Subcutaneous abdominal adipose tissue (tissue), 5 donors: ENCODE measurements at regions not wholly inside any gene's neighbourhood (a gene's known extent, or its start where the extent isn't known, plus 50 kb on each side); places are given as distances from the start of the nearest gene placed in this dataset.

Experiments
- H3K27ac ChIP-seq: one replicate; pipeline ENCODE4 v1.7.0; 2013; ENCODE audit warnings: low read depth, mild to moderate bottlenecking, inconsistent platforms, low read length, moderate library complexity
- H3K27me3 ChIP-seq, 5 donors: one replicate each; pipeline ENCODE4 v1.7.0; 2013; ENCODE audit warnings: low read length in 5 of 5, inconsistent platforms in 1 of 5; ENCODE audit not compliant: control insufficient read depth in 5 of 5, insufficient read depth in 4 of 5
- H3K36me3 ChIP-seq, 5 donors: one replicate each; pipeline ENCODE4 v1.7.0; 2013; ENCODE audit warnings: low read length in 5 of 5; ENCODE audit not compliant: control insufficient read depth in 5 of 5, insufficient read depth in 5 of 5
- H3K4me1 ChIP-seq, 5 donors: one replicate each; pipeline ENCODE4 v1.7.0; 2013; ENCODE audit warnings: low read length in 5 of 5, mild to moderate bottlenecking in 3 of 5, moderate library complexity in 1 of 5; ENCODE audit not compliant: control insufficient read depth in 5 of 5, insufficient read depth in 5 of 5
- H3K4me3 ChIP-seq, 5 donors: one replicate each; pipeline ENCODE4 v1.7.0; 2013; ENCODE audit warnings: low read length in 5 of 5, low read depth in 1 of 5
- H3K9ac ChIP-seq, 5 donors: one replicate each; pipeline ENCODE4 v1.7.0; 2013; ENCODE audit warnings: low read length in 5 of 5, mild to moderate bottlenecking in 4 of 5, moderate library complexity in 3 of 5
- H3K9me3 ChIP-seq, 5 donors: one replicate each; pipeline ENCODE4 v1.7.0; 2013; ENCODE audit warnings: low read length in 5 of 5; ENCODE audit not compliant: control insufficient read depth in 5 of 5
- donor health status: healthy.
- donor health status: healthy.
- donor health status: healthy.
- donor health status: healthy.
- donor health status: healthy.

DNA sequence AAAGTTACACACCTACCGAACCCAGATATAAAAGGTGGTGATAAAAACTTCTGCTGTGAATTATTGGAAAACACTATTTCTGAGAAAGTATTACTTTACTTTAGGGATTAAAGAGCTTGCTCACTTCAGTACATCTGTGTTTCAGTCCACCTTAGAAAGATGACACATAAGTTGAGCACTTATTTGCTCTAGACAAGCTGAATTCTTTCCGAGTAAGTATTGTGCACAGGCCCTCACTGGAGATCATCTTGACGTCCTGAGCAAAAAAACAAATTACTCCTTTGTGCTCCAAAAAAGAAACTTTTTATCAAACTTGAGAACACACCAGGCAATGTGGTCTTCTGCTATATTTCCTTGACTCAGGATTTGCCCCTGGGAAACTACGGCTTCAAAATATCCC is 231.0 kb upstream of the GRAMD2B start:
- no peak overlapping the region for H3K4me3 ChIP-seq
- no peaks in the 10 kb centered on the region for H3K36me3 ChIP-seq
- H3K9ac ChIP-seq, result no peak overlapping the region

GRCh38 chr5:126195410-126196100 is 227.7 kb upstream of the GRAMD2B start:
- no peaks in the 10 kb centered on the region for H3K27me3 ChIP-seq
- no peak overlapping the region for H3K9ac ChIP-seq
- H3K9me3 ChIP-seq, result no peaks in the 10 kb centered on the region
- H3K27ac ChIP-seq, result no peak overlapping the region
- no peak overlapping the region for H3K4me3 ChIP-seq
- H3K4me1 ChIP-seq, result no peaks in the 10 kb centered on the region
- H3K36me3 ChIP-seq, result no peaks in the 10 kb centered on the region

More for the DNA sequence above, 231.0 kb upstream of the GRAMD2B start:
- no peaks in the 10 kb centered on the region for H3K4me1 ChIP-seq
- H3K27ac ChIP-seq, result no peak overlapping the region
- H3K9me3 ChIP-seq, result no peaks in the 10 kb centered on the region
- no peaks in the 10 kb centered on the region for H3K27me3 ChIP-seq

GRCh38 chr5:126198531-126198930 is 224.7 kb upstream of the GRAMD2B start:
- Histone ChIP-seq H3K9me3 (peaks cover 0 to 4% (median 0%) of the 10 kb centered on the region in 5 donors), H3K27me3 (peaks cover 0 to 2% (median 0%) of the 10 kb centered on the region in 5 donors), H3K4me3 (no peak overlapping the region), H3K9ac (no peak overlapping the region), H3K36me3 (no peaks in the 10 kb centered on the region), H3K4me1 (no peaks in the 10 kb centered on the region), H3K27ac (no peak overlapping the region)

- Histone ChIP-seq H3K4me1 (no peaks in the 10 kb centered on the region), H3K27me3 (peaks cover 0 to 2% (median 0%) of the 10 kb centered on the region in 5 donors), H3K4me3 (no peak overlapping the region), H3K9ac (no peak overlapping the region), H3K9me3 (peaks cover 0 to 4% (median 0%) of the 10 kb centered on the region in 5 donors), H3K27ac (no peak overlapping the region), H3K36me3 (no peaks in the 10 kb centered on the region)
Observed at GRCh38 chr5:126199467-126199866, 223.7 kb upstream of the GRAMD2B start.

- no peaks in the 10 kb centered on the region for H3K36me3 ChIP-seq
- no peaks in the 10 kb centered on the region for H3K27me3 ChIP-seq
- H3K27ac ChIP-seq, result no peak overlapping the region
- H3K4me3 ChIP-seq, result no peak overlapping the region
- H3K9me3 ChIP-seq, result peaks cover 0 to 20% (median 3%) of the 10 kb centered on the region in 5 donors
- H3K9ac ChIP-seq, result no peak overlapping the region
- H3K4me1 ChIP-seq, result no peaks in the 10 kb centered on the region
Observed at GRCh38 chr5:126208691-126209090, 214.5 kb upstream of the GRAMD2B start.

- no peaks in the 10 kb centered on the region for H3K27me3 ChIP-seq
- no peak overlapping the region for H3K27ac ChIP-seq
- no peak overlapping the region for H3K4me3 ChIP-seq
- H3K4me1 ChIP-seq, result no peaks in the 10 kb centered on the region
- peaks cover 0 to 19% (median 3%) of the 10 kb centered on the region in 5 donors for H3K9me3 ChIP-seq
- no peak overlapping the region for H3K9ac ChIP-seq
- H3K36me3 ChIP-seq, result no peaks in the 10 kb centered on the region
Observed at GRCh38 chr5:126210955-126211354, 212.3 kb upstream of the GRAMD2B start.

DNA sequence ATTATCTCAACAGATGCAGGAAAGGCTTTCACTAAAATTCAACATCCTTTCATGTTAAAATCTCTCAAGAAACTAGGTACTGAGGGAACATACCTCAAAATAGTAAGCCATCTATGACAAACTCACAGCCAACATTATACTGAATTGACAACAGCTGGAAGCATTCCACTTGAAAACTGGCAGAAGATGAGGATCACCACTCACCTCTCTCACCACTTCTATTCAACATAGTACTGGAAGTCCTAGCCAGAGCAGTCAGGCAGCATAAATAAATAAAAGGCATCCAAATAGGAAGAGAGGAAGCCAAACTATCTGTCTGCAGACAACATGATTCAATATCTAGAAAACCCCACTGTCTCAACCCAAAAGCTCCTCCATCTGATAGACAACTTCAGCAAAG is 203.6 kb upstream of the GRAMD2B start:
- Histone ChIP-seq H3K27ac (no peak overlapping the region), H3K9me3 (peaks cover 0 to 12% (median 3%) of the 10 kb centered on the region in 5 donors), H3K36me3 (no peaks in the 10 kb centered on the region), H3K9ac (no peak overlapping the region), H3K4me3 (no peak overlapping the region), H3K27me3 (no peaks in the 10 kb centered on the region), H3K4me1 (no peaks in the 10 kb centered on the region)

GRCh38 chr5:126220725-126221124 is 202.5 kb upstream of the GRAMD2B start:
- Histone ChIP-seq H3K36me3 (no peaks in the 10 kb centered on the region), H3K4me3 (no peak overlapping the region), H3K27me3 (no peaks in the 10 kb centered on the region), H3K27ac (no peak overlapping the region), H3K9me3 (peaks cover 0 to 12% (median 3%) of the 10 kb centered on the region in 5 donors), H3K4me1 (no peaks in the 10 kb centered on the region), H3K9ac (no peak overlapping the region)

GRCh38 chr5:126228934-126229333 is 194.3 kb upstream of the GRAMD2B start:
- no peaks in the 10 kb centered on the region for H3K27me3 ChIP-seq
- H3K9me3 ChIP-seq, result peaks cover 0 to 13% (median 6%) of the 10 kb centered on the region in 5 donors
- no peaks in the 10 kb centered on the region for H3K36me3 ChIP-seq
- H3K4me3 ChIP-seq, result no peak overlapping the region
- no peaks in the 10 kb centered on the region for H3K4me1 ChIP-seq
- no peak overlapping the region for H3K9ac ChIP-seq
- H3K27ac ChIP-seq, result no peak overlapping the region

DNA sequence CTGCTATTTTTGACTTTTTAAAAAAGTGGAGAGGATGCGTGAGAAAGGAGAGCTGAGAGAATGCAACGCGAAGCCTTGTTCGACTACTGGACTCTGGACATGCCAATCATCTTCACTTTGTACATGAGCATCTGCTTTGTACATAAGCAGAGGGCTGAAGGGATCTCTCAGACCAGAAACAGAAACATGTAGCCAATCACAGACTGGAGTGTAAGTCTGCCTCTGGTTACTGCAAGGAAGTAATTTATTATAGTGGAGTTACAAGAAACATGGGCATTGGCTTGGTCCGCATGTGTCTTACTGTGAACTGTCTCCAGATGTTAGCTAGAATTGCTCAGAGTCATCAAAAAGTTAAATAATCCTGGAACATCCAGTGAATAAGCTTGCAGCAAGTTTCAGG is 190.0 kb upstream of the GRAMD2B start:
- H3K4me3 ChIP-seq, result no peak overlapping the region
- H3K9ac ChIP-seq, result no peak overlapping the region
- no peaks in the 10 kb centered on the region for H3K36me3 ChIP-seq
- no peak overlapping the region for H3K27ac ChIP-seq
- H3K9me3 ChIP-seq, result peaks cover 0 to 13% (median 6%) of the 10 kb centered on the region in 5 donors
- no peaks in the 10 kb centered on the region for H3K4me1 ChIP-seq
- no peaks in the 10 kb centered on the region for H3K27me3 ChIP-seq
